GM12891 (cell line): ENCODE measurements at regions not wholly inside any gene's neighbourhood (a gene's known extent, or its start where the extent isn't known, plus 50 kb on each side); places are given as distances from the start of the nearest gene placed in this dataset.
"Not testable (repeated sequence)": the region's sequence is repeated elsewhere in the genome, so short reads cannot be mapped to it uniquely, and the experiment has no call there.

Source experiments
- POLR2A ChIP-seq: IDR thresholded peaks from 2 replicates; pipeline ENCODE4 v1.6.1; 2011; ENCODE audit warnings: low read depth, low read length, control low read depth
- POLR2AphosphoS5 ChIP-seq: IDR thresholded peaks from 2 replicates; pipeline ENCODE4 v1.6.1; 2011; ENCODE audit warnings: low read depth, low read length, control low read depth
- SPI1 ChIP-seq: IDR thresholded peaks from 2 replicates; pipeline ENCODE4 v1.6.1; 2011; ENCODE audit warnings: low read depth, low read length, control low read depth

- TF ChIP-seq POLR2AphosphoS5, POLR2A, SPI1: not testable (repeated sequence)
These were observed 257.9 kb downstream of the GOLGA6L6 start for GRCh38 chr15:20283651-20284050.
